NCI-H146 (cell line): ENCODE measurements at regions not wholly inside any gene's neighbourhood (a gene's known extent, or its start where the extent isn't known, plus 50 kb on each side); places are given as distances from the start of the nearest gene placed in this dataset.
"Not testable (repeated sequence)": the region's sequence is repeated elsewhere in the genome, so short reads cannot be mapped to it uniquely, and the experiment has no call there.

Experiments used
- DNase-seq: peaks from one replicate; lab custom pipeline; 2025; lab: John Stamatoyannopoulos, UW

GRCh38 chr10:45118929-45119328 lies 118.2 kb downstream of the ZNF22 start:
- DNase-seq = no peak

GRCh38 chr10:45122180-45122860 lies 121.6 kb downstream of the ZNF22 start:
- DNase-seq = not testable (repeated sequence)

GRCh38 chr10:45135443-45136198 lies 134.9 kb downstream of the ZNF22 start:
- no peak for DNase-seq

DNA sequence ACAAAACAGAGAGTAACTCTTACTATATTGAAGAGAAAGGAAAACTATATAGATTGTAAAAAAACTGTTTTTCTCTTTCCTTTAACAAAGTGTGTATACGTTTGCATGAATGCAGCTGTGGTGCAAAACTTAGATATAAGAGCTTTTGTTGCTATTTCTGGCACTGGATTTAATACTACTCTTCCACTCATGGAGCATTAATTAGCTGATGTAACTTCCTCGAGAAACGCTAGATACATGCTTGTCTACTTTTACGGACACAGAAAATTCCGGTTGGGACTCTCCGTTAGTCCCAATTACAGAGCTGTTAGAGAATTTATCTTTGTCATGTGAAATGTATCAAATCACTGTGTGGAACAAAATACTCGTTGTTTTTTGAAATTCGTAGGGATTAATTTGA lies 135.5 kb downstream of the ZNF22 start:
- no peak for DNase-seq

GRCh38 chr10:45144326-45145070 lies 143.8 kb downstream of the ZNF22 start:
- no peak for DNase-seq

- DNase-seq = not testable (repeated sequence)
Measured at GRCh38 chr10:45145143-45145542, 144.4 kb downstream of the ZNF22 start.

DNA sequence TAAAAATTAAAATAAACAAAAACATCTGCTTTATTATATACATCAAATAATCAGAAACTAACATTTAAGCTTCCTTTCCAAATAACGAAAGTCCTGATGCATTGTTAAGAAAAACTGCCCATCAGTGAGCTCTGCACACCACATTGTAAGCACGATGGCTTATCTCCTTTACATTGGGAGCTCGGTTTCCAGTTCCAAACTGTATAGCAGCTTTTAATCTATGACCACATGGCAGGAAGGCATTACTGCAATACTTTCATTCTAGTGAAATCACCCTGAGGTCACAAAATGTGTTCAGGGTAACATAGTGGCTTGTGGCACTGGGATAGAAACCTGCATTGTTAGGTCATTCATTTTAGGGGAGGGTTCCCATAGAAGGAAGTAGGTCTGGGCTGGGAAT lies 146.3 kb downstream of the ZNF22 start:
- DNase-seq = no peak

DNA sequence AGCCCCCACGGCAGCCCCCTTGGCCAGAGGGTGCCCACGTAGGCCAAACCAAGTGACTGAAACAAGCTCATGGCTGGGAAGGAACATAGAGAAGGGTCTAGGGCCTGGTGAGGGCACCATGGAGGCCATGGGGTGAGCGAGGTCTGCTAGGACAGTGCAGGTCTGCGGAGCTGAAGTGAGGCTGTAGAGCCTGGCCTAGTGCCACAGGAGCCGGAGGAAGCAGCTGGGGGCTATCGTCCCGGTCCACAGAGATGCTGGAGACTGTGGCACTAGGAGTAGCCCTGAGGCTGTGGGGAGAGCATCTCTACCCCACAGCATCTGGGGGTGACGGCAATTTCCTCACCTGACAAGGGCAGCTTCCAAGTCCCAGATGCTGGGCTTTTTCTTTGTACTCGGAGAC lies 150.3 kb downstream of the ZNF22 start:
- DNase-seq = no peak

DNA sequence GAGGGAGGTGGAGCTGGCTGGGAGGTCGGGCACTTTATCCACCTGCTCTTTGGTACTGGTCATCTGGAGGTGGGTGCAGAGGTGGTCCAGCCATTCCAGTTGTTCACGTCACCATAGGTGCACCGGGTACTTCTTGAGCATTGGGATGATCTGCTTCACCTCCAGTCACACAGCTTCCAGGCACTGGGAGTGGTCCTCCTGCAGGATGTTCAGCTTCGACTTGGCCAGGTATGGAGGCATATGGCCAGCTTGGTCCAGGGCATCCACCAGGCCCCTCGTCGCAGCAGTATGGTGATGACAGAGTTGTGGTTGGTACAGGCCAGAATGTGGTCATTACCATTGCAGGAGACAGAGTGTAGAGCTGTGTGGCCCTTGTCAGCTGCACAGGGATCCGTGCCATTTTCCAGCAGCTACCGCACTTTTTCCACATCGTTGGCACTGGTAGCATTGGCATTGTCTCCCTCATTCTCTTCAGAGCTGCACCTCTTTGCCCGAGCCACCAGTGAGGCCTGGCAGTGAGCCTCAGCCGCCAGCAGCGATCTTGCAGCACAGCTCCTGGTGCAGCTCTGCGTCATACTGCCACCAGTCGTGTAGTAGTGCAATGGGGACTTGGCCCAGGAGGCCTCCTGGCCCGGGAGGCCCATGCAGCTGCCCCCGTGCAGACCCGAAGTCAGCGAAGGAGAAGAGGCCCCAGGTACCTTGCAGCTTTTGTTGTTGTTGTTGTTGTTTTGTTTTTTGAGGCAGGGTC lies 150.9 kb downstream of the ZNF22 start:
- no peak for DNase-seq

GRCh38 chr10:45152726-45153125 lies 152.0 kb downstream of the ZNF22 start:
- no peak for DNase-seq

DNA sequence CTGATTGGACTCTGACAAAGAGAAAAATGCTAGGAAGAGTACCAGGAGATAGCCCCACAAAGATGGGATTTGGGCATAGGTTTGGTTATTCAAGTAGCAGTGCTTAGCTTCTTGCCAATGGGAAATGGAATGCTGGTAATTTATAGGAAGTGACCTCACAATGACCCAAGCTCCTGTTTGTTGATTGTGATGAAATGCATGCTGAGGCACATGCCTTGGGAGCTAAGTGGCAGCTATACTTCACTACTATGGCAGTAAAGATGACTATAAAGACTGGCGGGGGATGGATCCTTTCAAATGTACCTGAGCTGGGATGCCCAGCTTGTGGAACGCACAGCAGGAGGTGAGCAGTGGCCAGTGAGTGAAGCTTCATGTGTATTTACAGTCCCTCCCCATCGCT lies 153.8 kb downstream of the ZNF22 start:
- no peak for DNase-seq

DNA sequence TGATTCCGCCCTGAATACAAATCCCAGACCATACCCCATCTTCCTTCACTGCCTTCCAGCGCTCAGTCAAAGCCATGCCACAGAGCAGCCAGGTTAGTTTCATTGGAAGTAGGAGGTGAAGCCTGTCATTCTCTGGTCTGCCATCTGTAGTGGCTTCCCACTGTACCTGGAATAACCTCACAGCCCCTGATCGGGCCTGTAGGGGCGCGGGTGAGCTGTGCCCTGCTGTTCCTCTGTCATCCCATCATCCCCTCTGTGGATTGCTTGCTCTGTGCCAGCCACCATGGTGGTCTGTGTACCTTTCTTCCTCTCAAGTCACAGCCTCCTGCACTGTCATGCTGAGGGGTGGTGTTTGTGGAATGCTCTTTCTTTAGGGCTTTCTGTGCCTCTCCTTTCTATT lies 155.1 kb downstream of the ZNF22 start:
- no peak for DNase-seq

GRCh38 chr10:45160271-45160670 lies 155.1 kb downstream of the OR13A1 start:
- no peak for DNase-seq

GRCh38 chr10:45163315-45163975 lies 152.0 kb downstream of the OR13A1 start:
- DNase-seq = no peak

DNA sequence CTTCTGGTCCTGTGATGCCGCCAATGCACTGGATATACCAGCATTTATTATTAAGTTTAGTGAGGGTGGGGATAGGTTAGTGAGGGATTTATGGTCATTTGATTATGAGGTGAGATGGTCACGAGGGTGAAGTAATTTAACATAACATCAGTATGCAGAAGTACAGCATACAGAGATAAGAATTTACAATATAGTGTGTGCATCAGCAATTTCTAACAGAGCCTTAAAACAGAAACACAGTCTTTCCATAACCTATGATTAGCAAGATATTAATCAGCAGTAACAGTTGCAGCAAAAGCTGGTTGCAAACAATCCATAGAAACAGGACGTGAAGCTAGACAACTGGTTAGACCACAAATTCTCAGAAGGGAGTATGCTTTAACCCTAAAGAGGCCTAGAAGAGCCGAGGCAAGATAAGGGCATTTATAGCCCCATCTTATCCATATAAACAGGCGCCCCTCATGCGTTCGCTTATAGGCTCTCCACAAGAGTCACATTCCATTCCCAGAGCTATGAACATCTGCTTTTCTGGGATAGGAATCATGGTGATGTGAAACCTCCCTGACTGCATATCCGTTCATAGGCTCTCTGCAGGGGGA lies 139.8 kb downstream of the OR13A1 start:
- not testable (repeated sequence) for DNase-seq

- DNase-seq = no peak
Measured at GRCh38 chr10:45179691-45180090, 135.7 kb downstream of the OR13A1 start.

- DNase-seq = no peak
Measured at GRCh38 chr10:45180507-45180906, 134.9 kb downstream of the OR13A1 start.

GRCh38 chr10:45180946-45181875 lies 134.2 kb downstream of the OR13A1 start:
- DNase-seq = no peak

- no peak for DNase-seq
Measured at GRCh38 chr10:45183174-45183573, 132.2 kb downstream of the OR13A1 start.

- DNase-seq = no peak
Measured at GRCh38 chr10:45197816-45198485, 117.5 kb downstream of the OR13A1 start.
